ENCODE measurements at regions not wholly inside any gene's neighbourhood (a gene's known extent, or its start where the extent isn't known, plus 50 kb on each side); places are given as distances from the start of the nearest gene placed in this dataset.

GRCh38 chr2:183214680-183215079, 90.4 kb downstream of the NUP35 start:
- no peak for DNase-seq
- Histone ChIP-seq H3K27ac (ENCODE audit: low read length) (no peak overlapping the region), H3K4me3 (ENCODE audit: low read length) (no peak overlapping the region), H3K9me3 (ENCODE audit: control insufficient read depth, low read length) (no peaks in the 10 kb centered on the region), H3K4me1 (ENCODE audit: control insufficient read depth, insufficient read depth, low read length) (no peaks in the 10 kb centered on the region), H3K27me3 (ENCODE audit: control insufficient read depth, insufficient read depth) (no peaks in the 10 kb centered on the region)
- no peak for ATAC-seq
- intact Hi-C loops (cut with DNase I) = no loop called here
- 96% methylated on average over 2 of the region's 2 CpGs for WGBS

DNA sequence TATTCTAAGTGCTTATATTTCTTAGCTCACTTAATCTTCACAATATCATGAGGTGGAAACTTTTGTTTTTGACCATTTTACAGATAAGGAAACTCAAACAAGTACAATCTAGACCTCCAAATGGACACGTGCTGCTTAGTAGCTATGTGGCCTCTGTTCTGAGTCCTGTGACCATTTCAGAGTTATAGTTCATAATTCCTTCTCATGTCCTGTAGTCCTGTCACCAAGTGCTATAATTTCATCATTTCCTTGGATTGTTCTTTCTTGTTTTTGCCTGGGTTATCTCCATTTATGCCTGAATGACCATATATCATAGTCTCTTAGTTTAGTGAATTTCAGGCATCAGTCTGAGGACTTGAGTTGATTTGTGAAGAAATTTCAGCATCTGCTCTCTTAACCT, 91.7 kb downstream of the NUP35 start:
- no peaks in the 10 kb centered on the region for H3K4me1 ChIP-seq (ENCODE audit: control insufficient read depth, insufficient read depth, low read length)
- no peak overlapping the region for H3K27ac ChIP-seq (ENCODE audit: low read length)
- ATAC-seq (no peak), DNase-seq (no peak)
- 2% methylated on average over 1 of the region's 1 CpG for WGBS
- H3K27me3 ChIP-seq (ENCODE audit: control insufficient read depth, insufficient read depth) = no peaks in the 10 kb centered on the region
- intact Hi-C loops (cut with DNase I) = no loop called here
- H3K4me3 ChIP-seq (ENCODE audit: low read length) = no peak overlapping the region
- H3K9me3 ChIP-seq (ENCODE audit: control insufficient read depth, low read length) = no peaks in the 10 kb centered on the region

GRCh38 chr2:183219888-183220287, 95.6 kb downstream of the NUP35 start:
- no peak overlapping the region for H3K27ac ChIP-seq (ENCODE audit: low read length)
- DNase-seq (no peak), ATAC-seq (no peak)
- no peaks in the 10 kb centered on the region for H3K4me1 ChIP-seq (ENCODE audit: control insufficient read depth, insufficient read depth, low read length)
- H3K4me3 ChIP-seq (ENCODE audit: low read length) = no peak overlapping the region
- no peaks in the 10 kb centered on the region for H3K9me3 ChIP-seq (ENCODE audit: control insufficient read depth, low read length)
- 60% methylated on average over 3 of the region's 3 CpGs for WGBS
- H3K27me3 ChIP-seq (ENCODE audit: control insufficient read depth, insufficient read depth) = no peaks in the 10 kb centered on the region
- intact Hi-C loops (cut with DNase I) = no loop called here

DNA sequence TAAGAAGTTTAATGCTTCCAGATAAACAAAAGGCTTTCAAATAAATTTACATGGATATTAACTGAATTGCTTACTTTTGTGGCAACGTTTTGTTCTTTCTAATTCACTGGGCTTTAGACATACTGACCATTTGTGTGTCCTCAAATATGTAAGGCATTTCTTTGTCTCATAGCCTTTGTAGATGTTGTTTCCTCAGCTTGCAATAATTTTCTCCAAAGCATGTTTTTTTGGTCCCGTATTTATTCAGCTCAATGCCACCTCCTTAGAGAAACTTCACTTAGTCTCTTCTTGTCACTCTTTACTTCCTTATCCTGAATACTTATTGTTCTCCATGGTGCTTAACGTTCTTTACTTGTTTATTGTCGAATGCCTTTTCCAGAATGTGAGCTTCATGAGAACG, 98.5 kb downstream of the NUP35 start:
- WGBS = 73% methylated on average over 5 of the region's 5 CpGs
- Histone ChIP-seq H3K4me1 (ENCODE audit: control insufficient read depth, insufficient read depth, low read length) (no peaks in the 10 kb centered on the region), H3K27ac (ENCODE audit: low read length) (no peak overlapping the region), H3K27me3 (ENCODE audit: control insufficient read depth, insufficient read depth) (no peaks in the 10 kb centered on the region), H3K4me3 (ENCODE audit: low read length) (no peak overlapping the region), H3K9me3 (ENCODE audit: control insufficient read depth, low read length) (no peaks in the 10 kb centered on the region)
- intact Hi-C loops (cut with DNase I) = no loop called here
- ATAC-seq (no peak), DNase-seq (no peak)

- H3K9me3 ChIP-seq (ENCODE audit: control insufficient read depth, low read length) = no peaks in the 10 kb centered on the region
- no peaks in the 10 kb centered on the region for H3K4me1 ChIP-seq (ENCODE audit: control insufficient read depth, insufficient read depth, low read length)
- no peak for DNase-seq
- H3K27me3 ChIP-seq (ENCODE audit: control insufficient read depth, insufficient read depth) = no peaks in the 10 kb centered on the region
- intact Hi-C loops (cut with DNase I) = no loop called here
- no peak overlapping the region for H3K27ac ChIP-seq (ENCODE audit: low read length)
- ATAC-seq = no peak
- H3K4me3 ChIP-seq (ENCODE audit: low read length) = no peak overlapping the region
These were observed 100.7 kb downstream of the NUP35 start for GRCh38 chr2:183224948-183225347.

DNA sequence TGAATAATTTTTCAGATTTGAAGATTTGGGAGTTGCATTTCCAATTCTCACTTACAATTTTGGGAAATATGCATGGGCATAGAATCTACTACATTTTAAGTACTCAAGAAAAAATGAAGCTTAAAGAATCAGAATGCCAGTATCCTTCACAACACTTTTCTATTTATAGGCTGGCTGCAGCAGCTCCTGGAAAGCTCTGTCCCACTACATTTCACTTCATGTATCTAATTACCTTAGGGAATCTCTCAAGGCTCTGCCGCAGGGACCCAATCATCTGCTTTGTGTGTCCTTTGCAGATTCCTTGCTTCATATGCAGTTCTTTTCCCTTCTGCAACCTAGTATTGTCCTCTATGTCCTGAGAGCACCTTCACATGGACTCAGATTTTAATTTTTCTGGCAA, 102.9 kb downstream of the NUP35 start:
- intact Hi-C loops (cut with DNase I) = no loop called here
- Histone ChIP-seq H3K27ac (ENCODE audit: low read length) (no peak overlapping the region), H3K27me3 (ENCODE audit: control insufficient read depth, insufficient read depth) (no peaks in the 10 kb centered on the region), H3K4me1 (ENCODE audit: control insufficient read depth, insufficient read depth, low read length) (no peaks in the 10 kb centered on the region), H3K9me3 (ENCODE audit: control insufficient read depth, low read length) (no peaks in the 10 kb centered on the region), H3K4me3 (ENCODE audit: low read length) (no peak overlapping the region)
- ATAC-seq (no peak), DNase-seq (no peak)
- WGBS = 54% methylated on average over 1 of the region's 1 CpG

DNA sequence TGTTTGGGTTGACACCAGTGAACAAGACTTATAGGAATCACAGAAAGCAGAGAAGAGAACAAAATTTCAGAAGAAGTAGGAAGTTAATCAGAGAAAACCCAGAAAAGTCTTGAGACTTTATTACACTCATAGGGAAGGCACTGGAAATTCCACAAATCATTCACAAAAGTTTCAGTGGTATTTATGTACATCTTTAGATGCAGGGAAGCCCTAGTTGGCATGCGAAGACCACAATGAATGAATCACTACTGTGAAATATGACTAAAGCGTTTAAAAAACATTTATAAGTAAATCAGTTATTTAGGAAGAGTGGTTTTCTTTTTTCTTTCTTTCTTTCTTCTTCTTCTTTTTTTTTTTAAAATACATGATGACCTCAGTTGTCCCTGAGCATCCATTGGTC, 105.1 kb downstream of the NUP35 start:
- Histone ChIP-seq H3K27me3 (ENCODE audit: control insufficient read depth, insufficient read depth) (no peaks in the 10 kb centered on the region), H3K4me3 (ENCODE audit: low read length) (no peak overlapping the region), H3K27ac (ENCODE audit: low read length) (no peak overlapping the region), H3K4me1 (ENCODE audit: control insufficient read depth, insufficient read depth, low read length) (no peaks in the 10 kb centered on the region), H3K9me3 (ENCODE audit: control insufficient read depth, low read length) (no peaks in the 10 kb centered on the region)
- WGBS = 93% methylated on average over 2 of the region's 2 CpGs
- DNase-seq = no peak
- no peak for ATAC-seq
- intact Hi-C loops (cut with DNase I) = no loop called here

- Histone ChIP-seq H3K4me3 (ENCODE audit: low read length) (no peak overlapping the region), H3K9me3 (ENCODE audit: control insufficient read depth, low read length) (no peaks in the 10 kb centered on the region), H3K27me3 (ENCODE audit: control insufficient read depth, insufficient read depth) (no peaks in the 10 kb centered on the region), H3K27ac (ENCODE audit: low read length) (no peak overlapping the region), H3K4me1 (ENCODE audit: control insufficient read depth, insufficient read depth, low read length) (no peaks in the 10 kb centered on the region)
- no peak for DNase-seq
- WGBS = 82% methylated on average over 1 of the region's 1 CpG
- ATAC-seq = no peak
- intact Hi-C loops (cut with DNase I) = no loop called here
These were observed 108.1 kb downstream of the NUP35 start for GRCh38 chr2:183232161-183232865.

DNA sequence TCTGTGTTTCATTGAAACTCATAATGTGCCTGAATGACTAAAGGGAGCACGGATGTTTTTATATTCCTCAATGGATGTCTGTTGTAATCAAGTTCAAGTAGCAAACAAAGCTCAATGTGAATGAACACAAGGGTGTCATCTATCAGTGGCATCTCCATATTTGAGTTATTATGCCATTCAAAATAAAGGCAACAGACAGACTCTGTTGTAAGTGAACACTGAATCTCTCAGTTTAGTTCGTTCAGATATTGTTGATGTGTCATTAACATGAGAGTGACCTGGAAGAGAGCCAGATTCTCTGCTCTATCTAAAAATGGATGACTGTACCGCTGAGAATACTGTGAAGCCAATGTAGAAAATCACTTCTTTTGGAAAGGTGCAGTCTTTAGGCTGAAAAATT, 118.7 kb downstream of the NUP35 start:
- Histone ChIP-seq H3K27ac (ENCODE audit: low read length) (no peak overlapping the region), H3K4me3 (ENCODE audit: low read length) (no peak overlapping the region), H3K9me3 (ENCODE audit: control insufficient read depth, low read length) (no peaks in the 10 kb centered on the region), H3K27me3 (ENCODE audit: control insufficient read depth, insufficient read depth) (no peaks in the 10 kb centered on the region), H3K4me1 (ENCODE audit: control insufficient read depth, insufficient read depth, low read length) (no peaks in the 10 kb centered on the region)
- DNase-seq (no peak), ATAC-seq (no peak)
- WGBS = 32% methylated on average over 3 of the region's 3 CpGs
- intact Hi-C loops (cut with DNase I) = no loop called here

DNA sequence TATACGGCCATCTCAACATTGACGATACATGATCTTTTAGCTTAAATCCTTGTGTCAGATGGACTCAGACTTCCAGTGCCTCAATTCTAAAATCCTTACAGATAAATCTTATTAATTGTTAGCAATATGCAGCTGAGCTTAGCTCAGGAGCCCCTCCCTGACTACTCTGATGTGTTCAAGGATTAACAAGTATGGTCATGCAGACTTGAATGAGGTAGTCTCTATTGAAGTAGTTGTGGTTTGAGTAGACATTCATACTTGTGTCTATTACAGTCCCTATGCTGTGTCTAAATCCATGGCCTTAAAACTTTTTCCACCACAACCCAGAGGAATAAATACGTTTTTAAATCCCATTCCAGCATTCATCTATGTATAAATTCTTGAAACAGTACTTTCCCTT, 119.5 kb downstream of the NUP35 start:
- no peak overlapping the region for H3K4me3 ChIP-seq (ENCODE audit: low read length)
- intact Hi-C loops (cut with DNase I) = no loop called here
- ATAC-seq (no peak), DNase-seq (no peak)
- WGBS = 93% methylated on average over 3 of the region's 3 CpGs
- H3K4me1 ChIP-seq (ENCODE audit: control insufficient read depth, insufficient read depth, low read length) = no peaks in the 10 kb centered on the region
- no peak overlapping the region for H3K27ac ChIP-seq (ENCODE audit: low read length)
- no peaks in the 10 kb centered on the region for H3K9me3 ChIP-seq (ENCODE audit: control insufficient read depth, low read length)
- no peaks in the 10 kb centered on the region for H3K27me3 ChIP-seq (ENCODE audit: control insufficient read depth, insufficient read depth)

DNA sequence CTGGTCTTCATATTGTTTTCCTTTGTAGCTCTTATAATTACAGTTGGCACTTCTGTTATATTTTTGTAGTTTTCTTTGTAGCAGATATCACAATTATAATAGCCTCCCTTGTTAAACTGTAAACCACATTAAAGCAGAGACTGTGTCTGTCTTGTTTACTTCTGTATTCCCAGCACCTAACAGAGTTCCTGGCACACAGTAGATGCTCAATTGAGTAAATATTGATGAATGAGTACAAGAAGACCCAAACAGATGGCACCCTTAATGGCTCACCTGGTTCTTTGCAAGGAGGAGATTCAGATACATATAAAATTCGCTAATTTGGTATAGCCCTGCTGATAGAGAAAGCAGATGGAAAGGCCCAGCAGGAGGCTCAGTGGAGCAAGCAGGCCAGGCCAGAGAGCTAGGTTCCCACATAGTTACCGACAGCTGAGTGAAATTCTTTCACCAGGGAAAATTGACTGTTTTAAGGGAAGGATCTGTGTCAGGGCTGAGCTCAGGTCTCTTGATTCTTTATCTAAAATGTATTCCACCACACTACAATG, 120.1 kb downstream of the NUP35 start:
- ATAC-seq (no peak), DNase-seq (no peak)
- Histone ChIP-seq H3K27ac (ENCODE audit: low read length) (no peak overlapping the region), H3K4me1 (ENCODE audit: control insufficient read depth, insufficient read depth, low read length) (no peaks in the 10 kb centered on the region), H3K9me3 (ENCODE audit: control insufficient read depth, low read length) (no peaks in the 10 kb centered on the region), H3K27me3 (ENCODE audit: control insufficient read depth, insufficient read depth) (no peaks in the 10 kb centered on the region), H3K4me3 (ENCODE audit: low read length) (no peak overlapping the region)
- intact Hi-C loops (cut with DNase I) = no loop called here
- WGBS = 88% methylated on average over 2 of the region's 2 CpGs
